ENCODE measurements at regions not wholly inside any gene's neighbourhood (a gene's known extent, or its start where the extent isn't known, plus 50 kb on each side); places are given as distances from the start of the nearest gene placed in this dataset.
A peak's percentile ranks its signal among the peaks of the same experiment; 100 is the strongest.

- H3K27me3 Mint-ChIP-seq (ENCODE audit: low read depth) = no peaks in the 10 kb centered on the region
- no peaks in the 10 kb centered on the region for H3K79me1 ChIP-seq (ENCODE audit: insufficient read depth, low read depth, low read length, poor library complexity, severe bottlenecking)
Measured at GRCh38 chr9:27732494-27732893, 159.2 kb upstream of the C9orf72 start.

More at GRCh38 chr9:27732494-27732893, 159.2 kb upstream of the C9orf72 start:
- H3K36me3 Mint-ChIP-seq (ENCODE audit: insufficient read depth in 1 of 3, low read depth in 3 of 3) = peaks cover 0 to 11% (median 5%) of the 10 kb centered on the region in 3 experiments; a peak in 4 of 7 replicates
- H3K27me3 ChIP-seq (ENCODE audit: insufficient read depth, low read length) = no peaks in the 10 kb centered on the region
- no peaks in the 10 kb centered on the region for H3K23me2 ChIP-seq (ENCODE audit: insufficient read length, low read depth, low read length, poor library complexity, severe bottlenecking)
- H2BK5ac ChIP-seq (ENCODE audit: insufficient read length, low read length) = no peak overlapping the region
- H3K18ac ChIP-seq (ENCODE audit: insufficient read length, low read depth, low read length) = no peak overlapping the region
- no peak overlapping the region for H2BK12ac ChIP-seq (ENCODE audit: insufficient read length, low read depth, low read length)
- no peak overlapping the region for H4K5ac ChIP-seq (ENCODE audit: insufficient read length, low read depth, low read length)
- no peak overlapping the region for H4K91ac ChIP-seq (ENCODE audit: insufficient read length, low read depth, low read length)
- H3K14ac ChIP-seq (ENCODE audit: insufficient read depth, low read length) = no peak overlapping the region
- no peak overlapping the region for H3K27ac ChIP-seq (ENCODE audit: insufficient read length, low read depth, low read length)
- no peak overlapping the region for H3K4me2 ChIP-seq (ENCODE audit: insufficient read depth, insufficient read length, low read length)
- no peaks in the 10 kb centered on the region for H3K4me1 ChIP-seq (ENCODE audit: insufficient read depth, low read length)
- H3K9me3 Mint-ChIP-seq = peaks cover 0 to 9% of the 10 kb centered on the region in 2 experiments; a peak in 3 of 5 replicates
- H3K79me2 ChIP-seq (ENCODE audit: insufficient read depth, low read length) = no peaks in the 10 kb centered on the region
- no peak for TF ChIP-seq CTCF (conservative IDR thresholded peaks at IDR 0.05)
- H2BK20ac ChIP-seq (ENCODE audit: low read depth, low read length, poor library complexity, severe bottlenecking) = no peak overlapping the region
- H3K9me3 ChIP-seq (ENCODE audit: control insufficient read depth, low read depth, low read length) = no peaks in the 10 kb centered on the region
- no peak overlapping the region for H3K23ac ChIP-seq (ENCODE audit: insufficient read length, low read depth, low read length)
- H3T11ph ChIP-seq (ENCODE audit: low read length) = no peak overlapping the region
- peak overlapping the region in 1 of 3 experiments; percentile 40; a peak in 1 of 7 replicates for H3K27ac Mint-ChIP-seq
- no peaks in the 10 kb centered on the region for H4K20me1 ChIP-seq (ENCODE audit: control insufficient read depth, insufficient read depth, insufficient read length)
- DNase-seq = no peak
- no peak overlapping the region for H2BK15ac ChIP-seq (ENCODE audit: low read depth, low read length)
- peaks cover 11 to 12% of the 10 kb centered on the region in 2 experiments for H3K4me1 Mint-ChIP-seq
- no peak overlapping the region for H4K8ac ChIP-seq (replicated peaks; ENCODE audit: insufficient read length, low read depth, low read length)
- no peak overlapping the region for H3K9ac ChIP-seq (ENCODE audit: extremely low read depth, insufficient read length, low read length)
- no peak overlapping the region for H2BK120ac ChIP-seq (ENCODE audit: low read depth, low read length, poor library complexity, severe bottlenecking)
- no peak overlapping the region for H2AK5ac ChIP-seq (ENCODE audit: insufficient read length, low read length)
- no peak overlapping the region for H3K56ac ChIP-seq (ENCODE audit: insufficient read length, low read depth, low read length)
- WGBS (ENCODE audit: extremely low coverage, insufficient read length, low lambda C conversion rate) = no CpG with 5 or more reads among the region's 1 CpG
- no peak overlapping the region for H3K4ac ChIP-seq (ENCODE audit: low read depth, low read length)
- no peak overlapping the region for H2AFZ ChIP-seq (ENCODE audit: low read length)
- H3K4me3 Mint-ChIP-seq = no peak overlapping the region

Data from H9 (cell line).